GM21619 (cell line): ENCODE measurements at regions not wholly inside any gene's neighbourhood (a gene's known extent, or its start where the extent isn't known, plus 50 kb on each side); places are given as distances from the start of the nearest gene placed in this dataset.
A peak's percentile ranks its signal among the peaks of the same experiment; 100 is the strongest.

ENCODE experiments used
- ATAC-seq: cut with Tn5 transposase; IDR thresholded peaks from one replicate; pipeline ENCODE4 v1.9.1; 2021; ENCODE audit not compliant: unreplicated experiment

DNA sequence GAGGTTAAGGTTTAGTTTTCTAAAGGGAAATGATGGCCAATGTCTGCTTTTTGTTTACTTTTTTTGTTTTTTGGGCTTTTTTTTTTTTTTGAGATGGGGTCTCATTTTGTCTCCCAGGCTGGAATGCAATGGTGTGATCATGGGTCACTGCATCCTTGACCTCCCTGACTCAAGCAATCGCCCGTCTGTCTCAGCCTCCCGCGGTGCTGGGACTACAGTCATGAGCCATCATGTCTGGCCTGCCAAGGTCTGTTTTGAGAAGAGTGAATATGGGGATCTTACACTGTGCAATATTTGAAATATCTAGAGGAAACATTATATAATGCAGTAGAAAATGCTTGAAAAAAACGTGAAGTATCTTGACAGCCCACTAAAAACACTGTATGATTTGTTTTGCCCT is 162.5 kb downstream of the GASK1B start:
- no peak for ATAC-seq

DNA sequence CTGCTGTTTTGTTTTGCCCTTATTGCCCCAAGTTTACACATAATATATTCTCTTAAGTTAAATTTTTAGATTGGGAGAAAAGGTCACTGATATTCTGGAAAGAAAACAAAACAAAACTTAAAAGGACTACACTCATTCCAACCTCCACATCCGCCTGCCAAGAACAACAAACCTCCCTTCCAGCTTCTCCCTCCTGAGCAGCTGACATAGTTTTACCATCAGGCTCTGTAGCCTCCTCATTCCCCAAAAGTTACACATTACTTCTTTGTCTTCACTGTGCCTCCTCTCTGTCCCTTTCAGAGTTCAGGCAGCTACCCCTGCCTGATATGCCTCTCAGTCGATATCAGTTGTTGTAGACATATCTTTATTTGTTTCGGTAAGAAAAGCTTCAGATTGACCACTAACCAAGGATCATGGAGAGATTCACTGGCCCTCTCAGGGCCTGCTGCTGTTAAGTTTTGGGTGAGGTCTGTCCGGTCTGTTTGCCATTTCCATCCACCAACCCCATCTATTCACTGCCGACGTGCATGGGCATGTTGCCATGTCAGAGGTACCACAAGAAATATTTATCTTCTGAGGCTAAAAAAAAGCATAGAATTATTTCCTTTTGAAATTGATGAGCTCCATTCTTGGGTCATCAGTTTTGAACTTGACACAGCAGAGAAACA is 164.1 kb downstream of the GASK1B start:
- ATAC-seq: no peak

DNA sequence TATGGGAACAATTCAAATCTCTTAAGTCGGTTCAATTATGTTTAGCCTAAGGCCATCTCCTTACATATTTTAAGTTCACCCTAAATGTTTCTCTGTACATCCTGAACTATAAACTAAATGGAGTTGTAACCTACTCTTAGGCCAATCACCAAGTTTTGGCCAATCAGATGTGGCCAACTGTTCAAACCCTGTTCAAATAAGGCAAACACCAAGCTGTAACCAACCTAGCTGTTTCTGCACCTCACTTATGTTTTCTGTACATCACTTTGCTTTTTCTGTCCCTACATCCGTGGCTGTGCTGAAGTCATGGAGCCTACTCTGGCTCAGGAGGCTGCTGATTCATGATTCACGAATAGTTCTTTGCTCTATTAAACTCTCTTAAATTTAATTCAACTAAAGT is 165.3 kb downstream of the GASK1B start:
- no peak for ATAC-seq

DNA sequence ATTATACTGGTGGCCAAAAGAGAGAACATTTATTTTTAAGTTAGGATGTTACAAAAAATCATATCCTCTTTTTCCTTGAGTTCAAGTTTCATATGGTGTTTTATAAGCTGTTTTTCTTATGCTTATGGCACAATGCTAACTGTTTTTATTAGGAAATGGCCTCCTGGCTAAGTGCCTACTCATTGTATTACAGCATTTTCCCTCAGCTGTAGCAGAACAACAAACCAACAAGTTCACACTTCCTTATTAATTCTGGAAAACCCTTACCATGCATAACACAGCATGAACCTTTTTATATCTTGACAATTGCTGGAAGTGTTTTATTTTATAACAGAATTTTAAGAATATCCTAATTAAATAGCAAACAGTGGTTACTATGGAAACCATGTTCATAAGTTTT is 165.8 kb downstream of the GASK1B start:
- no peak for ATAC-seq

DNA sequence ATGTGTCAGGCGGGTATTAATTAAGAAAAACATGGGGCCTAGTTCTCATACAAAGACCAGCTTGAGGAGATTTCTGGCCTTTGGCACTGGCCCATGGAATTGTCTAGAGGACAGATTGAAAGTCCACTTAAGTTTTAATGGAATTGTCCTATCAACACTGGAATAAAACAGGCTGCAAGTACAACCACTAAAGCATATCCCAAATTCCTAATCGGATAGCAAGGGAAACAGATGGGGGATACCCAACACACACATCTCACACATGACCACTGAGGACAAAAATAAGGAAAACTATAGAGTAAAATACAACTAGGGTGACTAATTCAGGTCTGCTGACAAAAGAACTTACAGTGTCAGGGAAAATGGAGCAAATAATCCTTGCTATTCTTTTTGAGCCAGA is 167.8 kb downstream of the GASK1B start:
- ATAC-seq: no peak

DNA sequence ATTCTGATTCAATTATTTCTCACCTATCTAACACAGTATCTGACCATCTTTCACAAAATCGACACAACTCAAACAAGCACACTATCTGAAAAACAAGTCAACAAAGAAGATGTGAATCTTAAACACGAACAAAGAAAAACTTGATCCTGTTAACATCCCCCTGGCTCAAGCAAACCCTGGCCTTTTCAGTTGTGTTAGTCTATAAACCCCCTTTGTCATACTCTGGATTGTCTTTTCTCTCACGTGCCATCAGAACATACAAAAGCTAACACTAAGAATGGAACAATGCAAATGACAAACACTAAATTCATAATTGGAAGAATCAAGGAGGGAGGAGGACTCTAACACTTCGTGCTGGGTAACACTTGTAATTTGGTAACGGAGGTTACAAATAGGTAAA is 168.7 kb downstream of the GASK1B start:
- ATAC-seq: no peak

DNA sequence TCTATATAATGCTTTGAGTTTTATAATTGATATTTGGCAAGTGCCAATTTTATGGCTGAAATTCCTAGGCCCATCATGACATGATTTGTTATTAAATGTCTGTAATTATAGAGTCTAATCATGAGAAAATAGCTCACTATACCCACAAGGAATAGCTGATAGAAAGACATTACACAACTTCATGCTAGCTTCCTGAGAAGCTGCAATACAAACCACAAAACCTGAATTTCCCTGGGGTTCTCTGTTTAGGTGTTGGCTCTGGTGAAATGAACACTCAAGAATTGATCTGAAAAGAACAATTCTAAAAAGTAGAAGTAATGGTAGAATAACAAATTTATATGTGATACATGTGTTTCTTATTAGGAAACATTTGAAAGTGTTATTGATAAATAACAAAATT is 169.6 kb downstream of the GASK1B start:
- no peak for ATAC-seq

DNA sequence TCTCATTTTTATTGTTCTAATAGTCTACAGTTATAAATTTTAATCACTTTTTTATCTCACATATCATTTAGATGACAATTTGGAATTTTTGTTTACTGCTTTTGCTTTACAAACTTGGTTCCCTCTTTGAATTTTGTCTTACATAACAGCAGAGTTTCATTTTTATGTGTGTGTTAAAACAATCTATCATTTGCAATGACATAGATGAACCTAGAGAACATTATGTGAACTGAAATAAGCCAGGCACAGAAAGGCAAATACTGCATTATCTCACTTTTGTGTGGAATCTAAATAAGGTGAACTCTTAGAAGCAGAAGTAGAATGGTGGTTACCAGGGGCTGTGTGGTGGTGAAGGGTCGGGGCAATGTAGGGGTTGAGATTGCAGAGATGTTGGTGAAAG is 170.7 kb downstream of the GASK1B start:
- ATAC-seq: no peak

DNA sequence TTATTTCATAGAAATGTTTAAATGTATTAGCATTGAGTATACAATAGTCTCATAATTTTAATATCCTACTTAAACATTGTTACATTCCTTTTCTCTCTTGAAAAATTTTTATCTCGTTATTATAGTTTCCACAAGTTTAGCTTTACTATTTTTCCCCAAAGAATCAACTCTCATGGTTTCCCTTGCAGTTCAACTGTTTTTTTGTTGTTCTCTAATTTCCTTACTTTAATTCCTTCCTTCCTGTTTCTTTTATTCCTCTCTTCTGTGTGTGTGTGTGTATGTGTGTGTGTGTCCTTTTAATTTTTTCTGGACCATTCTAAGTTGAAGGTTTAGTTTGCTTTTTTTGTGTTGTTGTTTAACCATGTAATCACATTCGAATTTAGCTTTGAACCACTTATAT is 171.1 kb downstream of the GASK1B start:
- ATAC-seq: no peak

DNA sequence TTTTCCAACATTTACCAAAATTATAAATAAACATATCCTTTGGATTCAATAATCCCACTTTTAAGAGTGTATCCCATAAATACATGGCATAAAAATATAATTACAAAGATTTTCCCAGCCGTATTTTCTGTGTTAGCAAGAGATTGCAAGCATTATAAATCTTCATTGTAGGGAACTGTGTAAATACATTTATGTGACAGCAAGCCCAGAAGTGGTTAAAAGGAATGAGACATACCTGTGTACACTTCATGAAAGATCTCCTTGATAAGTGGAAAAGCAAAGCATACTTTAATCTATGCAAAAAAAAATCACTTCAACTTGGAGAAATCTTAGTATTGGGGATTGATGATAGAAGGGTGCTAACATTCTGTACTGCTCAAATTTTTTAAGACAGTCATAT is 173.1 kb downstream of the GASK1B start:
- no peak for ATAC-seq

DNA sequence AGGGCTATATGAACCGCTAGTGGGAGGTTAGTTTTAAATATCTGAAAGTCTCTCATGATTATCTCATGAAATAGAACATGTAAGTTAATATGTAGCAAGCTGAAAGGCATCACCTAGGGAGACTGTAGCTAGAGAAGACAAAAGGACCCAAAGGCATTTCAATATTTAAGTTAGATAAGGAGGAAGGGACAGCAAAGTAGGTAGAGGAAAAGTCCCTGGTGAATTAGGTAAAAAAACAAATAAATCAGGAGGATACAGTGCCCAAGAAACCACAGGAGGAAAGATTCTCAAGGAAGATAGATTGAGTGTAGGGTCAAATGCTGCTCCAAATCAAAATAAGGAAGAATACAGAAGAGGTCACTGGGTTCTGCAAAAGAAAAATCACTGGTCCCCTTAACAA is 175.5 kb downstream of the GASK1B start:
- no peak for ATAC-seq

DNA sequence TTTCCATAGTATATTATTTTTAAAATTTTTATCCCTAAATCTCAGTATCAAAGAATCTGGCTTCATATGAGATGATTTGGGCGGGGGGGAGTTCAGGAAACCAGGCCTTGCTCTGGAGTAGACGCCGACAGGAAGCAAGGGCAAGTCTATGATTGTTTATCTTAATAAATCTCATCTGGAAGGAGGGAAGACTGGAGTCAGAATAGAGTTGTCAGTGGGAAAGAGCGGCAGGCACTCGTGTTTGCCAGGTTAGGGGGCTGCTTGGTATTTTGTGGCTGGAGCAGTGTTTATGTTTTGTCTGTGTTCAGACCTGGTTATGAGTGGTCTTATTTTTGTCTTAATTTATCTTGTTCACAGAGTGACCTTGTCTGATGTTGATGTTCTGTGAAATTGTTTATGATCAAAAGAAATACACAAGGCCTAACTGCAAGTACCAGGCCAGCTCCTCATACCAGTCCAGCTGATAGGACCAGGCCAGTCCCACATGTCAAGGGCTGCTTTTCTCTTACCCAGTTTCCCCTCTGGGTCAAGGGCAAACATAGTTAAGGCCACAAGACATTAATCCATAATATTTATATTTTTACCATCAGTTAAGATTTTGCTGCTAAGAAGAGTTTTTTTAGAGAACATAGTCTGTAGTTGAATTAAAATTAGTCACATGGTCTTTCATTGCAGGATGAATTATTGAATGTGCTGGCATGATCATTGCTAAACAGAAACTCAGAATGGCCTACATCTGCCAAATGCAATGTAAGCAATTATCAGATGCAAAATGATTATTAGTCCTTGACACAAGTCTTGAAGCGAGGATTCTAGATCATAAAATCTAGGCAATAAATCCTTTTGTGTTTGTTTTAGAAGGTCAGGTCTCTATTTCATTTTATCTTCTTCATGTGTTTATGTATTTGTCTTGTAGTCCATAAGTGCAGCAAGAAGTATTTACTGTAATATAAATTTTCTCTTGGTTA is 176.5 kb downstream of the GASK1B start:
- no peak for ATAC-seq

DNA sequence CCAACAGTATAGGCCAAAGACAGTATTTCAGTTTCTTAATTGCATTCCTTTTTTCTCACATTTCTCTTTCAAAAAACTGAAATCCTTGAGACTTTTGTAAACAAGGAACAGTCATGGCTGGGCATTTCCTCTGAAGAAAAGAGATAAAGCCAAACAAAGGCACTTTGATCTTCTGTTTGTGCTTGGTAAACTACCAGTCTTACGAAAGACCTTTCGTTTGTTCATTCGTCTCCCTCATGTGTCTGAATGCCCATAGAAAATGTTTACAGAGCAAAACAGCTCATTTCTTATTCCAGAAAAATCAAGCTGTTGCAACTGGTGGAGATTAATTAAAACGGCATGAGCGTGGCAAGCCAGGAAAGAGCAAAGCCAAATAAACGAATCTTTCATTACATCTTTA is 178.0 kb downstream of the GASK1B start:
- no peak for ATAC-seq

DNA sequence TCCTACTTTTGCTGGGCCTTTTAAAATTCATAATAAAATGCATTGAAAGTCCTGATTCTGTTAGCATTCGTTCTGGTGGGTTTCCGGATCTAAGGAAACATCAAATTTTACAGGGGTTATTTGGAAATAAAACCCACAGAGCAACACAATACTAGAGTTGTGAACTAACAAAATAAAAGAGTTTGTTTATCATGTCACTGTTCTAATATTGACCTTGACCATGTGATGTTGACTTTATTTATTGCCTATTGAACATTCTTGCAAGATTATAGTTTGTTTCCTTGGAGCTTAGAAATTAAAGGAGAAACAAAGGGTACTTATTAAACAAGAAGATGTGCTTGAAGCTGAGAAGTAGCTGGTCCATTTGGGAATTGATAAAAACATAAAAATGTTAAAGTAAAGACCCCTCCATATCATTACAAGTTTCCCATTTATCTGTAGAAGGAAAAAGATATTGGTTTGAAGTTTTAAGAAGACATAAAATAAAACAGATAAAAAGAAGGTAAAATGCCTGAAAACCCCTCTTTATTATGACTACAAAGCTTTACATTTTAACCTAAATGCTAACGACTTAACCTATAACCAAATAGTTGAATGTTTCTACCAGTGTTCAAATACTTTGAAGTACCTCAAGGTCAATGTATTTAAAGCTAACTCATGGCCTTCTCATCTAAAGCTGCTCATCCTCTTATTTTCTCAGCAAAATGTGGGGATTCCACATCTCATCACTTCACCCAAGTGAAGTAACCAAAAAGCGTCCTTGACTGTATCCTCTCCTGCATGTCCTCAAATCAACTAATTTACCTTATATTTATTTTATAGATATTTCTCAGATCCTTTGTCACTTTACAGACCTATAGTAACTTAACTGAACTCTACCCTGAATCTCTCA is 179.6 kb downstream of the GASK1B start:
- no peak for ATAC-seq

DNA sequence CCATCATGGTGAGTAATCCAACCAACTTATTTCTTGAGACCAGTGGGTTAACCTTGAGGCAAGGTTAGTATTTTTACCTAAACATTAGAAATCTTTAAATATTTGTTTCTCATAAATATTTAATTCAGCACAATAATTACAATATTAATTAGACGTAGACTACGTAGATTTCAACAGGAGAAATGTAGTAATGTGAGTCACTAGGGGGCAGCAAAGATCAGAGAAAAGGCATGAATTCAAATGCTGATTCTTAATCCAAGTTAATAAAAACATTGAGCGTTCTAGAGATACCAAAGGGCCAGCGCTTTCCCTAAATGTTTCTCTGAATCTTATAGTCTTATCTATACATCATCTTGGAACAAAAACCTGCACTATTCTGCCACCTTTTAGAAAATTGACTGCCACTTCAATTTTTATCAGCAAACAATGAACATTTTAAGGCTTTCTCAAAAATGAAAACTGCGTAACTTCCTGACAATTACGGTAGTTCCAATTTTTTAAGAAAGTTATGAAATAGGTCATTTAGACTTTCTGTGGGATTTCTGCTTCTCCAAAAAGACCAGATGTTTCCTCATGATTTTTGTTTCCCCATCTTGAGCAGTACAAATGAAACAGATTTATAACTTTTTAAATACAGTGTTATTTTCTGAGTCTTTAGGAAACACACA is 180.7 kb downstream of the GASK1B start:
- ATAC-seq: no peak

DNA sequence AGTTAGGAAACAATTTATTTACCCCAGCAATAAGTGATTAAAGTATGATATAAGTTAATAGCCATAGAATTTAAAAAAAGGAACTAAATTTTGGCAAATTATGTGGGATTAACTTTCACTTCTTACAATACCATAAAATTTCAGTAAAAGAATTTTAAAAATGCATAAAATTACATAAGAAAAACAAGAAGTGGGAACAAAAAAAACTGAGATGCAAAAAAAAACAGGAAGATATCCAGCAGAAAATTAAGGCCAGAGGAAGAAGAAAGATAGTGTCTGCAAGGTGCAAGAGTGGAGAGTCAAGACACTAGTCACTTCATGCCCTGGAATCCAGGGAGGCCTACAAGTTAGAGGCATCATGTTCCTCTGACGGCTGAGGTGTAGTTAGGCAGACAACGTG is 184.2 kb downstream of the GASK1B start:
- no peak for ATAC-seq

DNA sequence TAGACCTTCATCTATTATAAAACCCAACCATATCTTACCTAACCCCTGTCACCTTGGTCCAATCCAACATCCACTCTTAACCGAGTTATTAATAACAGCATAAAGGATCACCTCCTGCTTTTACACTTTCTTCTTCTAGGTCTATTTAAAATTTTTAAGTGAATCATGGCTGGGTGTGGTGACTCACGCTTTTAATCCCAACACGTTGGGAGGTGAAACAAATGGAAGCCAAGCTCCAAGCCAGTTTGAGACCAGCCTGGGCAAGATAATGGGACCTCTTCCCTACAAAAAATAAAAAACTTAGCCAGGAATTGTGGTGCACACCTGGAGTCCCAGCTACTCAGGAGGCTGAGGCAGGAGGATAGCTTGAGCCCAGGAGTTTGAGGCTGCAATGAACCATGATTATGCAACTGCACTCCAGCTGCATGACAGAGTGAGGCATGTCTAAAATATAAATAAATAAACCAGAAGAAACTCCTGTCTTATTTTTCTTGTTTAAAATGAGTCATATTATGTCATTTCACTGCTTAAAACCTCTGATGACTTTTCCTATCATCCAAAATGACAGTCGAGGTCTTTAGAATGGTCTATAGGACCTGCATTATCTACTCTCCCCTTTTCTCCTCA is 188.4 kb downstream of the GASK1B start:
- no peak for ATAC-seq

DNA sequence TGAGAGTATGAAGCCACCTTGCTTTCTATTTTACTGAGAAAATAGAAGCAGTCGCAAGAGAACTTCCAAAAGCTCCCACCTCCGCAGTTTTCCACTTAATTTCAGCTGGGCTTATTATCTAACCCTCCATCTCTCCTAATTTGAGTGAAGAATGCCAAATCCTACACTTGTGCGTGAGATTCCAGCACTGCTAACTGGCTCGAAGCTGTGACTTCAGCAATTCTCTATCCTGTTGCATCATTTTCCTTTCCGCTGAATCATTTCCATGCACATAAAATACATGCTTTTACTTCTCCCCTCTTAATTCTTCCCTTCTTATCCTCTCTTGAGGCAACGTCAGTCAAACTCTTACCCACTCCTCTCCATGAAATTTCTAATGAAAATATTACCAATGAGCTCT is 189.5 kb downstream of the GASK1B start:
- ATAC-seq: no peak

DNA sequence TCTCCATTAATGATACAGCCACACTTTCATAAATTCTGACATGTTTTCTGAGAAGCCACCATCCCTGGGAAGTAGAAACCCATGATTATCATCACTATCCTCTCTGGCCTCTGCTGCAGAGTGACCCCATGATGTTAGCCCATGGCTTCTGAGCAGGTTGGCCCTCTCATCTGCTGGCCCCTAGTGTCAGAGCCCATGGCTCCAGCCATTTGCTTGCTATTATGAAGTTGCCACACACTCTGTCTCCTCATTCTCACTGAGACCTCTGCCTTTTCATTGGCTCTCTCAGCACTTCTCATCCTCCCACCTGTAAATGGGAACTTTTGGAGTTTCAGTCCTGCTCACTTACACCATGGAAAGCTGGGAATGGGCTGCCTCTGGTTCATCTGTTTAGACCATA is 192.7 kb downstream of the GASK1B start:
- no peak for ATAC-seq

DNA sequence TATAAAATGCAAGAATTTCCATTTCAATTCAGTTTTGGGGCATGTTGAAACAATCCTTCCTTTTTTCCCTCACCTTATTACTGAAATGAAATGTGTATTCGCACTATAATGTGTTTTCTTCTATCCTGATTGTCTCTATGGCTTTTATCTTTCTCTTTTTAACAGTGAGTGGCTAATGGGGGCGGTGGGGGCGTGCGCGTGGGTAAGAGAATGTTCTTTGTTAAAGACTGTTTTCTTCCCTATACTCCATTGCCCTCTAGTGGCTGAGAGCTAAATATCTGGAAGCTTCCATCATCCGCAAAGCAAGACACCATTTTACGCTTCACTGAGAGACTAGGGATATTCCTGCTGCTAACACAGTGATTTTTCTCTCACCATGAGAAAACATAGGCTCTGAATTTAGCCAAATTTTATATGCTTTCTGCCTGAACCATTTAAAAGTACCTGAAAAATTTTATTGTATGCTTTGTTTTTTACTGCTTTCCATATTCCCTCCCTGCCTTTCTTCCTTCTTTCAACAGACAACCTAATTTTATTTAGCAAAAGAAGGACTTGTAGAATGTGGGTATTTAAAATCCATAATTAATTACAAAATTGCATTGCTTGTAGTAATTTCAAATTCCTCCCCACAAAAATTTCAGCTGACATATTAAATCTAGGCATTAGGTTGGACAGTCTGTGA is 194.0 kb downstream of the GASK1B start:
- peak; percentile 88 for ATAC-seq
